Gastrocnemius medialis (tissue), 4 donors: ENCODE measurements at regions not wholly inside any gene's neighbourhood (a gene's known extent, or its start where the extent isn't known, plus 50 kb on each side); places are given as distances from the start of the nearest gene placed in this dataset.

Experiments used
- ATAC-seq, 2 donors: fragments of 150-250 bp; one replicate each; pipeline ENCODE4 v1.9.1; 2016
- DNase-seq, 2 donors: peaks; one replicate each; pipeline ENCODE4 v3.0.0-alpha.2; 2019
- H3K27ac ChIP-seq, 4 donors: fragments of 200-600 bp; sonication (generic); 1 replicate in 1 of 4; 2 replicates in 3 of 4; pipeline ENCODE4 v1.5.1; 2016 to 2018; ENCODE audit warnings: mild to moderate bottlenecking in 2 of 4, moderate library complexity in 1 of 4
- H3K27me3 ChIP-seq, 3 donors: fragments of 200-600 bp; sonication (generic) in 2 of 3; 1 replicate in 1 of 3; 2 replicates in 2 of 3; pipeline versions ENCODE4 v1.5.1 to v1.6.0; 2016 to 2019; ENCODE audit warnings: mild to moderate bottlenecking in 1 of 3, moderate library complexity in 1 of 3
- H3K36me3 ChIP-seq, 2 donors: fragments of 200-600 bp; sonication (generic) in 1 of 2; one replicate each; pipeline ENCODE4 v1.5.1; 2017 to 2018
- H3K4me1 ChIP-seq, 2 donors: fragments of 200-600 bp; sonication (generic) in 1 of 2; one replicate each; pipeline ENCODE4 v1.5.1; 2016 to 2017; ENCODE audit warnings: mild to moderate bottlenecking in 2 of 2
- H3K4me3 ChIP-seq, 4 donors: fragments of 200-600 bp; sonication (generic) in 3 of 4; 1 replicate in 1 of 4; 2 replicates in 3 of 4; pipeline ENCODE4 v1.5.1; 2016 to 2019; ENCODE audit warnings: mild to moderate bottlenecking in 2 of 4
- H3K9me3 ChIP-seq, 3 donors: fragments of 200-600 bp; sonication (generic) in 2 of 3; 1 replicate in 1 of 3; 2 replicates in 2 of 3; pipeline ENCODE4 v1.5.1; 2016 to 2019
- POLR2A ChIP-seq, 2 donors: fragments of 450-650 bp; IDR thresholded peaks; one replicate each; pipeline ENCODE4 v1.6.1; 2017; ENCODE audit warnings: antibody characterized with exemption in 2 of 2, mild to moderate bottlenecking in 2 of 2, moderate library complexity in 2 of 2
- in situ Hi-C, 4 donors: fragments of 200-750 bp; cut with MboI; loops; one replicate each; pipeline versions ENCODE4 v1.15.0 to v1.8.0; 2017; ENCODE audit warnings: low sequenced_read_pairs in 4 of 4
- intact Hi-C: fragments of 100-400 bp; cut with DNase I; formaldehyde crosslinking; loops from one replicate; pipeline ENCODE4 v1.15.1; 2023; ENCODE audit warnings: low total_unique reads
- TF ChIP-seq, protein P1 (sequence below), 5 experiments: fragments of 450-650 bp in 3 of 5; fragments of 200-600 bp in 2 of 5; sonication (generic) in 2 of 5; IDR thresholded peaks in 4 of 5; conservative IDR thresholded peaks in 1 of 5; 1 replicate in 4 of 5; 2 replicates in 1 of 5; pipeline ENCODE4 v1.5.1; 2016 to 2019; ENCODE audit warnings: antibody characterized with exemption in 5 of 5, mild to moderate bottlenecking in 3 of 5, moderate library complexity in 3 of 5

DNA sequence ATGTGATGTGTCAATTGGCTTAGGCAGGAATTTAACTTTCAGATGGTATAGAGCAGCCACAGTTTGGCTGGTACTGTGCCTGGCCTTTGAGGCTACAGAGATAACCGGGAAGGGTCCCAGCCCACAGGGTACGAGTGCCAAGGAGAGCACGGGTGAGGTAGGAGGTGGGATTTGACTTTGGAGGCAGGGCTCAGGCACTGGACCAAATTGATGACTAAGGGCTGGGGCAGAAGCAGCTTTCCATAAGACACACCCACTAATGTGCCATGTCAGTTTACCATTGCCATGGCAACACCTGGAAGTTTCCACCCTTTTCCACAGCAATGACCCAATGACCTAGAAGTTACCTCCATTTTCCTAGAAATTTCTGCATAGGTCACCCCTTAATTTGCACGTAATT, 466.2 kb downstream of the TSHZ3 start:
- H3K4me1 ChIP-seq = peaks cover 0 to 19% of the 10 kb centered on the region in 2 donors
- H3K36me3 ChIP-seq = no peaks in the 10 kb centered on the region
- H3K9me3 ChIP-seq = no peaks in the 10 kb centered on the region
- no peaks in the 10 kb centered on the region for H3K27me3 ChIP-seq
- TF ChIP-seq, protein P1, sequence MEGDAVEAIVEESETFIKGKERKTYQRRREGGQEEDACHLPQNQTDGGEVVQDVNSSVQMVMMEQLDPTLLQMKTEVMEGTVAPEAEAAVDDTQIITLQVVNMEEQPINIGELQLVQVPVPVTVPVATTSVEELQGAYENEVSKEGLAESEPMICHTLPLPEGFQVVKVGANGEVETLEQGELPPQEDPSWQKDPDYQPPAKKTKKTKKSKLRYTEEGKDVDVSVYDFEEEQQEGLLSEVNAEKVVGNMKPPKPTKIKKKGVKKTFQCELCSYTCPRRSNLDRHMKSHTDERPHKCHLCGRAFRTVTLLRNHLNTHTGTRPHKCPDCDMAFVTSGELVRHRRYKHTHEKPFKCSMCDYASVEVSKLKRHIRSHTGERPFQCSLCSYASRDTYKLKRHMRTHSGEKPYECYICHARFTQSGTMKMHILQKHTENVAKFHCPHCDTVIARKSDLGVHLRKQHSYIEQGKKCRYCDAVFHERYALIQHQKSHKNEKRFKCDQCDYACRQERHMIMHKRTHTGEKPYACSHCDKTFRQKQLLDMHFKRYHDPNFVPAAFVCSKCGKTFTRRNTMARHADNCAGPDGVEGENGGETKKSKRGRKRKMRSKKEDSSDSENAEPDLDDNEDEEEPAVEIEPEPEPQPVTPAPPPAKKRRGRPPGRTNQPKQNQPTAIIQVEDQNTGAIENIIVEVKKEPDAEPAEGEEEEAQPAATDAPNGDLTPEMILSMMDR (IDR thresholded peaks at IDR 0.05 in 4 of 5, conservative IDR thresholded peaks at IDR 0.05 in 1 of 5) = no peak
- TF ChIP-seq POLR2A (IDR thresholded peaks at IDR 0.05) = no peak
- no peak for ATAC-seq
- in situ Hi-C loops (no loop called here), intact Hi-C loops (no loop called here)
- no peak overlapping the region for H3K4me3 ChIP-seq
- DNase-seq = no peak
- no peak overlapping the region for H3K27ac ChIP-seq

DNA sequence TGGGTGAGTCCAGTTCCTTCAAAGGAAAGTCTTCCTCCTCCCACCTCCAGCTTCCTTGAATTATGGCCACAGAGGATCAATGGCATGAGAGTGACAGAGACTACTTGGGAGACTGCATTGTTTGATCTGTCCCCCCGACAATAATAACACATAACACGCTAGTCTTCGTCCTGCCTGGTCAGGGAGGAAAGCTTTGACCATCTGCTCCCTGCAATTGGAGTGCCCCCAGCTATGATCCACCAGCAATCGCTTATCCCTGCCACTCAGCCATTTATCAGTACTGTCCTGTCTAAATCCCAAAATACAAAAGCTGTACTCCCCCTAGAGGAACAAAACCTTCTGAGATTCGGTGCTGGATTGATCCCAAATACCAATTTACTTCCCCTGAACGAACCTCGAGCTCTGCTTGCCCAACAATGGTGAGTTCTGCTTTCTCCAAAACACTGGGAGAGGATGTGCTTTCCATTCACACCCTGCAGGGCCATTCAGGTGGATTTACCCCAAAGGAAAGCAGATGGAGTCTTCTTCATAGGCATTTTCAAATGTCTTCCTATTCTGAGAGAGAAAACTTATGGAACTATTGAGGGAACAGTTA, 466.7 kb downstream of the TSHZ3 start:
- no peaks in the 10 kb centered on the region for H3K36me3 ChIP-seq
- in situ Hi-C loops = no loop called here

DNA sequence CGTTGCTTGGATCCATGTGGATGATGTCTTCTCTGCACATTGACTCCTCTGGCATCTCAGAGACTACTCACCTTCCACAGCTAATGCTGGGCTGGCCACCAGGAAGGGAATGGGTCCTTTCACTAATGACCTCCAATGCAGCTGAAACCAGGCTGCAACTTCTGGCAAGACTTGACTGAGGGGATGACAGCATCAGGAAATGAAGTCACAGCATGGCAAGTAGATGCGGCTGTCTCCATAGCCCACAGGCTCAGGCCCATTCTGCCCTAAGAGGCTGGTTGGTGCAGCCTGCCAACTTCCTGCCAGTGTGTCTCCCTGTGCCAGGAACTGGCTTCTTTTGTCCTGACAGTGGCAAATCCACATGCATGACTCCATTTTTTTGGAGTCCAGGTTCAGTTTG, 467.3 kb downstream of the TSHZ3 start:
- TF ChIP-seq, protein P1 (IDR thresholded peaks at IDR 0.05 in 4 of 5, conservative IDR thresholded peaks at IDR 0.05 in 1 of 5) = no peak
- no peak for TF ChIP-seq POLR2A (IDR thresholded peaks at IDR 0.05)
- DNase-seq (no peak), ATAC-seq (no peak)
- H3K4me1 ChIP-seq = peaks cover 0 to 15% of the 10 kb centered on the region in 2 donors
- no peaks in the 10 kb centered on the region for H3K9me3 ChIP-seq
- intact Hi-C loops (no loop called here), in situ Hi-C loops (no loop called here)
- H3K4me3 ChIP-seq = no peak overlapping the region
- H3K27ac ChIP-seq = no peak overlapping the region
- H3K27me3 ChIP-seq = no peaks in the 10 kb centered on the region
- no peaks in the 10 kb centered on the region for H3K36me3 ChIP-seq

More for the DNA sequence above, 466.7 kb downstream of the TSHZ3 start:
- peaks cover 0 to 19% of the 10 kb centered on the region in 2 donors for H3K4me1 ChIP-seq
- no peaks in the 10 kb centered on the region for H3K9me3 ChIP-seq
- DNase-seq (no peak), ATAC-seq (no peak)
- intact Hi-C loops = no loop called here
- no peaks in the 10 kb centered on the region for H3K27me3 ChIP-seq
- H3K4me3 ChIP-seq = no peak overlapping the region
- no peak for TF ChIP-seq POLR2A (IDR thresholded peaks at IDR 0.05)
- TF ChIP-seq, protein P1 (IDR thresholded peaks at IDR 0.05 in 4 of 5, conservative IDR thresholded peaks at IDR 0.05 in 1 of 5) = no peak
- H3K27ac ChIP-seq = no peak overlapping the region

DNA sequence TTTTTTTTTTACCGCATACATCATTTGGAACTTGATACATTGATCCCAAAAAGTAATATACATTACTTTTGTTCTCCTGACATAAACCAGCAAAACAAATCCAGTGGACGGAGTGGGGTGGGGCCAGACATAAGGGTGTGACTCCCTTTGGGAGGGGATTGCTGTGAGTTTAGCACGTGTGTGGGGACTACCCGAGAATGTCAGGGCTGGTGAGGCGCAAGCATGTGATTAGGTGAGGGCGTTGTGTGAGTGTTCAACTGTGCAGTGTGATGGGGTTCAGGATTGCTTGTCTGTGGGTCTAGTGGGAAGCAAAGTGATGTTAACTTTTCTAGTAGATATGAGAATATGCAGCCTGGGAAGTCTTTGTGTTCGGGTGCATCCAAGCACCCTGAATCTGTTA, 468.0 kb downstream of the TSHZ3 start:
- ATAC-seq = no peak
- Histone ChIP-seq H3K4me1 (peaks cover 0 to 9% of the 10 kb centered on the region in 2 donors), H3K36me3 (no peaks in the 10 kb centered on the region), H3K9me3 (no peaks in the 10 kb centered on the region), H3K4me3 (no peak overlapping the region), H3K27ac (no peak overlapping the region), H3K27me3 (no peaks in the 10 kb centered on the region)
- no peak for TF ChIP-seq POLR2A (IDR thresholded peaks at IDR 0.05)
- TF ChIP-seq, protein P1 (IDR thresholded peaks at IDR 0.05 in 4 of 5, conservative IDR thresholded peaks at IDR 0.05 in 1 of 5) = no peak
- in situ Hi-C loops = no loop called here
- no peak for DNase-seq
- intact Hi-C loops = no loop called here

DNA sequence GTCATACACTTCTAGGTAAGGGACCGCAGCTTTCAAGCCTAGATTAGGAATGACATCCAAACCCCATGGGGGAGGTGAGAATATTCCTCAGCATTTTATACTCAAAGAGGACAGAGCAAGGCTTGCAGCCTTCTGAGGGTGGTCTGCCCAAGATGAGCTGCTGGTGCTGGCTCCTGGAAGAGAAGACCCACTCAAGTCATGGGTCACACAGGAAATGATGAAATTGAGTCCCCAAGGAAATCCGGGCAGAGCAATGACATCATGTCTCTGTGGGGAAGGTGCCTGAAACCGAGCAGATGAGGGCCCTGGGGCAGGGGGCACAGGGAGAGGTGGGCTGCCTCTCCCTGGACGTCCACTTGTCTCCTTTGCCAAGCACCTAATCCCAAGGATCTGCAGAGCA, 468.7 kb downstream of the TSHZ3 start:
- Histone ChIP-seq H3K4me1 (peaks cover 0 to 2% of the 10 kb centered on the region in 2 donors), H3K4me3 (no peak overlapping the region), H3K36me3 (no peaks in the 10 kb centered on the region), H3K27me3 (no peaks in the 10 kb centered on the region), H3K27ac (no peak overlapping the region), H3K9me3 (no peaks in the 10 kb centered on the region)
- TF ChIP-seq POLR2A (IDR thresholded peaks at IDR 0.05) = no peak
- TF ChIP-seq, protein P1 (IDR thresholded peaks at IDR 0.05 in 4 of 5, conservative IDR thresholded peaks at IDR 0.05 in 1 of 5) = no peak
- DNase-seq = no peak
- intact Hi-C loops (no loop called here), in situ Hi-C loops (no loop called here)
- no peak for ATAC-seq
